ENCODE measurements at regions not wholly inside any gene's neighbourhood (a gene's known extent, or its start where the extent isn't known, plus 50 kb on each side); places are given as distances from the start of the nearest gene placed in this dataset.
"Not testable (repeated sequence)": the region's sequence is repeated elsewhere in the genome, so short reads cannot be mapped to it uniquely, and the experiment has no call there.

DNA sequence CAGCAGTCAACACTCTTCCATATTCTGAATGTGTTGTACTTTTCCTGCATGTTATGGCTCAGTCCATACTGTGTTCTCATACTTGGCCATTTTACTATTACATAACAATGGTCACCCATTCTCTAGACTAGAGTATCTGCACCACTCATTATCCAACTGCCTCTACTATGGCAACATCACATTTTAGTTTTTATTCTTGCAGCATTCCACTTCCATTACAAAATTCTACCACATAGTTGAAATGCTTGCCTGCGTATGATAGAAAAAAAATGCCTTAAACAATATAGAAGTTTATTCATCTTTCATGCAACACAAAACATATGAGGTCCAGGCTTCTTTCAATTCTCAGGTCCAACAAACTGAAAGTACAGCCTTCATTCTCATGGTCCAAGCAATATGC is 128.0 kb downstream of the TENT5A start:
- DNase-seq (ENCODE audit: low read depth) = no peak

DNA sequence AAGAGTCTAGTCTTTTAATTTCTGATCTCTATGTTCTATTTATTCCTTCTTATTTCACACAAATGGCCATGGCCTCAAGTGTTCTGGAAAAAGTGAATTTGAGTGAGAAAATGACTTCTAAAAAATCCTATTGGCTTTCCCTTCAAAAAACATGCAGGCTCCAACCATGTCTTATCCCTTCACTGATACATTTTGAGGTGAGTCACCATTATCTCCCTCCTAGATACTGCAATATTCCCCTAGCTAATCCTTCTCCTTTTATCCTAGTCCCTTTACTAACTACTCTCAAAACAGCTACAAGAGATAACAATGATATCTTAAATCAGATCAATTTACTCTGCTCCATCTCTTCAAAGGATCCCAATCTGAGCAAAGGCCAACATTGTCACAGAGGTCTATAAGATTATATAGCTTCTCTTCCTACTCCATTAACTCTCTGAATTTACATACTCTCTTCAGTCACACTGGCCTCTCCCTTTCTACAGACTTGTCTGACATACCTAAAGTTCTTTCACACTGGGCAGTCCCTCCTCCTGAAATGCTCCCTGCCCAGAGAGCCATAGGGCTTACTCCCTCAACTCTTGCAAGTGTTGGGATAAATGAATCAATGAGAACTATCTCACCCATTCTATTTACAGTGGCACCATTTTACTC is 129.2 kb downstream of the TENT5A start:
- no peak for DNase-seq (ENCODE audit: low read depth)

DNA sequence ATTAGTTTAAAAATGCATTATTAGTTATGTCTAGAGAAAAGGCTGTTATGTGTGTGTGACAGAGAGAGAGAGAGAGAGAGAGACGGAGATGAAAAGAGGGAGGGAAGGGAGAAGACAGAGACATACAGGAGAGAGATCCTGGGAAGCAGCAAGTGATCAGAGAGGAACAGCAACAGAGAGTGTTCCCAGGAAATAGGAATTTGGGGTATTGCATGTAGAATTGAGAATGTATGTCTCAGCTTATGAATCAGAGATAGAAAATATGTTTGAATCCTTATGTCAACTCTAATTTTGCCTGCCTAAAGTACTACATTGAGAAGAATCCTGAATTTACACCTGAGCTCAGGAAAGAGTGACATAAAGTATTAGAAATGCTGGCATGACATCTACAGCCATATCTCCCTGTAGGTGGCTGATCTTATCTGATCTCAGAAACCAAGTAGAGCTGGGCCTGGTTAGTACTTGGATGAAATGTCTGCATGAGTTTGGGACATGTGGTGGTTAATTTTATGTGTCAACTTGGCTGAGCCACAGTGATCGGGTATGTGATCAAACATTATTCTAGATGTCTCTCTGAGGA is 130.6 kb downstream of the TENT5A start:
- no peak for DNase-seq (ENCODE audit: low read depth)

DNA sequence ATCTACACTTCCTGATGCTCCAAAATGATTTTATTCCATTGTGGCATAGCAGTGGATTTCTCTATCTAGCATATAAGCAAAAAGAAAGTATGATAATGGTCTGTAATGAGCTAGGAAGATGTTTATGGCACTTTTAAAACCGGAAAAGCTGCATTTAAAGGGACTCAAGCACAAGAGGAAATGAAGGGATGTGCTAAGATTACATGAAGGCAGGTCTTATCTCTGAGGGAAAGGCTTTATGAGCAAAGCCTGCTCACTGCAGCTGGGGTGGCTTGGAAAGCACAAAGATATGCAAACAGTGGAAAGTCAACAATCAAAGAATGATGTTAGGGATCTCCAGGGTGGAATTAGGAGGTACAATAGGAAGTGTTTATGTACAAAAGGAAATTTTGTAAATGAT is 138.2 kb downstream of the TENT5A start:
- DNase-seq (ENCODE audit: low read depth) = no peak

DNA sequence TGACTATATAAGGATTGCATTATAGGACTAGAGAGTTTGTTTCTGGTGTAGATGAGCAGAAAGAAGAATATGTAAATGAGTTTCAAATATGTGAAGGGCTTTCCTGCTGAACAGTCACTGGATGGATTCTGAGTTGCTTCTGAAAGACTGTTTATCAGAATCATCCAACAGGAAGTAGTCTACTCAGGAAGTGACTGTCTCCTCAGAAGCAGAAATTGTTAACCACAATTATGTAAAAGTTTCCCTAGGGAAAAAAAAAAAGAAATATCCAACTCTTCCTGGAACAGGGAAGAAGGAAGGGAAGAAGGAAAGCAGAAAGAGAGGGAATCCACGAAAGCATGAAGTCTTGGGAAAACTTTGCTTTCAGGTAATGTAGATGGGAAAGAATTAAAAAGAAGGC is 138.9 kb downstream of the TENT5A start:
- DNase-seq (ENCODE audit: low read depth) = no peak

DNA sequence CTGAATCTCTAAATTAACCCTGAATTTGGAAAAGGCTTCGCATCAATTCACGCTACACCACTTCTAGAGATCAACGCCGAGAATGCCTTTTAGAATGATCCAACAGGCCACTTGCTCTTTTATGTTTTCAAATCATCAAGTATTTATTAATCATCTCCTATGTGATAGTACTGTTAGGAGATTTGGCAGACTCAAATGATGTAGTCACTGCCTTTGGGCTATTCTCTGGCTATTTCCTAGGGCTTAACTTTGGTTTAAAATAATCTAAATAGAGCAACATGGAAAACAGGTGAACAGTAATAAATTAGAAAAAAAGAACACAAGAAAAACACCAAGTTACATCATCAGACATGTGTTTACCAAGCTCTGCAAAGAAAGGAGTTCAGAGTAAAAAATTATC is 140.3 kb downstream of the TENT5A start:
- no peak for DNase-seq (ENCODE audit: low read depth)

DNA sequence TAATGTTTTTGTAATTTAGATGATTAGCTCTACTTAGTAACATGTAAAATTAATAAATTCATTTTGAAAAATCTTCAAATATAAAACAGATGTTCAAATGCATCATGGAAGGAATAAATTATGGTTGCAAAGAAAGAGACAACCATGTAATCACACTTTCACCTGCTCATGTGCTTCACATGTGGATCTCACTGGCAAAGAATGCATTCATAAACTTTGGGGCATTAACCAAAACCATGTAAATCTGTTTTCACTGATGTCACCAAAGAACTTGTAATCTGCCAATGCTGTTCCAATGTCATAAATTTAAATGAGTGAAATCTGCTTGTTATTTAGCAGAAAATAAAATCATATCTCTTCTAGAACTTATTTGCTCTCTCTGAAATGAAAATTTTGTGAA is 142.7 kb downstream of the TENT5A start:
- DNase-seq (ENCODE audit: low read depth) = no peak

DNA sequence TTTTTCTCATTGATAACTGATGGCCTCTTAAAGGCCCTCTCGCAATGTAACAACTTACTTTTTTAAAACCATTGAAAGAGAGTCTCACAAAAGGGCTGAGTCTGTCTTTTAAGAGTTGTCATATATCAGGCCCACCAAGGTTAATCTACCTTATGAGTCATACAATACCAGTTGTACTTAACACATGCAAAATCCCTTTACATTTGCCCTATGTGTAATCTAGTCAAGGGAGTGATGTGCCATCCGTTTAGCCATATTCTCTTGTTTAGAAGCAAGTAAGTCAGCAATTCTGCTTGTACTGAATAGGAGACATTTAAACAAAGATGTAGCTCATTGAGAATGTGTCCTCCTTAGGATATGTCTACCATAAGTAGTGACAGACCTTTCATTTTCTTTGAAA is 143.7 kb downstream of the TENT5A start:
- no peak for DNase-seq (ENCODE audit: low read depth)

DNA sequence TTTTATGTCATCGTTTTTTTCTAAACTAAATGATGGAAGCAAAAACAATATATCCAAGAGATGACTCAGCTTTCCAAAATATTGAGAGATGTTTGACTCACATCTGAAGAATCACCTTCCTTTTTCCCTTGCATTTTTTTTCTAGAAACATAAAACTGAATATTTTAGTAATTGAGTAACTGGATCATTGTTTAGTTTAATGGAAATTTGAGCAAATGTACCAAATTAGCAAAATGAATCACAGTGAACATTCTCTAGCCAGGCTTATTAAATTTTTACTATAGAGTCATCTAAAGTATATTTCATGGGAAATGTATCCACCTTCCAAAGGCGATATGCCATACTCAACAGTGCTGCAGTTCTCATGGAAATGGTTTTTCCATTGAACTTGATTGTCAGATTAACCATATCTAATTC is 145.5 kb downstream of the TENT5A start:
- DNase-seq (ENCODE audit: low read depth) = no peak

DNA sequence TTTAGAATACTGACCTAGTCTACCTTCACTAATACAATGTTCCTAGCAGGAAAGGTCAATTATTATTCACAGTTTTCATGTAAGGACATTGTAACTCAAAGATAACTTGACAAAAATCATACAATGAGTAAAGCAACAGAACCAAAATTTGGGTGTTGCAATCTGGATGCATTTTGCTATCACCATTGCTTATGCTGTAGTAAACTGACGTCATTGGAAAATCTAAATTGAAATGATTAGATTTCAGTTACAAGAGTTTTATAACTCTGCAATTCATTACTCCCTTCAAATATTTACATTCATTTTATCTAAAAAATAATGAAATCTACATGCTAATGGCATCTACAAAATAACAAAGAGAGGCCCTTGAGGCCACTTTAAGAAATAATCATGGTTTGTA is 147.0 kb downstream of the TENT5A start:
- DNase-seq (ENCODE audit: low read depth) = no peak

DNA sequence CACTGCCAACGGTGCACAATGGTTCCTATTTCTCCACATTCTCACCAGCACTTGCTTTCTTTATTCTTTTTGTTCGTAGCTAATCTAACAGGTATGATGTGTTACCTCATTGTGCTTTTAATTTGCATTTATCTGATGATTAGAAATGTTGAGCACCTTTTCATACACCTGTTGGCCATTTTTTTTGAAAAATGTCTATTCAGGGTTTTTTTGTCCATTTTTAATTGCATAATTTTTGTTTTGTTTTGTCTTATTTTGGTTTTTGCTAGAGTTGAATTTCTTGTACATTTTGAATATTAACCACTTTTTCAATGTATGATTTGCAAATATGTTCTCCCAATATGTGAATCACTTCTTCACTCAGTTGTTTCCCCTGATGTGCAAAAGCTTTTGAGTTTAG is 150.6 kb downstream of the TENT5A start:
- no peak for DNase-seq (ENCODE audit: low read depth)

DNA sequence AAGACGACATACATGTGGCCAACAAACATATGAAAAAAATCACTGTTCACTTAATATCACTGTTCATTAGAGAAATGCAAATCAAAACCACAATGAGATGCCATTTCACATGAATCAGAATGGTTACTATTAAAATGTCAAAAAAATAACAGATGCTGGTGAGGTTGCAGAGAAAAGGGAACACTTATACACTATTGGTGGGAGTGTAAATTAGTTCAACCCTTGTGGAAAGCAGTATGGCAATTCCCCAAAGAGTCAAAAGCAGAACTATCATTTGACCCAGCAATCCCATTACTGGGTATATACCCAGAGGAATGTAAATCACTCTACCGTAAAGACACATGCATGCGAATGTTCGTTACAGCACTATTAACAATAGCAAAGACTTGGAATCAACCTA is 152.0 kb downstream of the TENT5A start:
- not testable (repeated sequence) for DNase-seq (ENCODE audit: low read depth)

DNA sequence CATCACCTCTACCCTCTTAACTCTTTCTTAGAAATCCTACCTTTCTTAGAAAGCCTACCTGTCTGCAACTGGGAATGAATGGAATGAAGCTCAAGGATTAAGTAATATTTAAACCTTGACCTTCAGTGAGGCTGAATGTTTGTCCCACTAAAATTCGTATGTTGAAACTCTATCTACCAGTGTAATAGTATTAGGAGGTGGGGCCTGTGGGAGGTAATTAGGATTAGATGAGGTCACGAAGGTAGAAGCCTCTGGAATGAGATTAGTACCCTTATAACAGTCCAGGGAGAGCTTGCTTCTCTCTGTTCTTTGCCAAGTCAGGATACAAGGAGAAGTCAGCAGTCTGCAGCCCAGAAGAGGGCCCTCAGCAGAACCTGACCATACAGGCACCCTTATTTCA is 158.0 kb downstream of the TENT5A start:
- no peak for DNase-seq (ENCODE audit: low read depth)

DNA sequence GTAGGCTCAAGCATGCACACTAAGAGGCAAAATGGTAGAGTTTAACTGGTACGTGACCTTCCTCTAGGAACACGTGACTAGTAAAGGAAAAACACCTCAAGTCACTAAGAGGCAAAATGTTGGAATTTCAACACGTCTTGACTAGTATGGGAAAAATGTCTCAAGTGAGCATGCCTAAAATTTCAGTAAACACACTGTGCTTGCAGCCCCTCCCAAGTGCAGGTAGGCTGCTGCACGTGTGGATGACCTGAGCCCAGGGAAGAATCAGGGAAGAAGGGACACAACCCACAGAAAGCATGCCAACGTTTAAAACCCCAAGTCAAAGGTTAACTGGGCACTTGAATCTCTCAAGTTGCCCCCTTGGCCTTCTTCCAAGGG is 162.2 kb downstream of the TENT5A start:
- DNase-seq (ENCODE audit: low read depth) = no peak

DNA sequence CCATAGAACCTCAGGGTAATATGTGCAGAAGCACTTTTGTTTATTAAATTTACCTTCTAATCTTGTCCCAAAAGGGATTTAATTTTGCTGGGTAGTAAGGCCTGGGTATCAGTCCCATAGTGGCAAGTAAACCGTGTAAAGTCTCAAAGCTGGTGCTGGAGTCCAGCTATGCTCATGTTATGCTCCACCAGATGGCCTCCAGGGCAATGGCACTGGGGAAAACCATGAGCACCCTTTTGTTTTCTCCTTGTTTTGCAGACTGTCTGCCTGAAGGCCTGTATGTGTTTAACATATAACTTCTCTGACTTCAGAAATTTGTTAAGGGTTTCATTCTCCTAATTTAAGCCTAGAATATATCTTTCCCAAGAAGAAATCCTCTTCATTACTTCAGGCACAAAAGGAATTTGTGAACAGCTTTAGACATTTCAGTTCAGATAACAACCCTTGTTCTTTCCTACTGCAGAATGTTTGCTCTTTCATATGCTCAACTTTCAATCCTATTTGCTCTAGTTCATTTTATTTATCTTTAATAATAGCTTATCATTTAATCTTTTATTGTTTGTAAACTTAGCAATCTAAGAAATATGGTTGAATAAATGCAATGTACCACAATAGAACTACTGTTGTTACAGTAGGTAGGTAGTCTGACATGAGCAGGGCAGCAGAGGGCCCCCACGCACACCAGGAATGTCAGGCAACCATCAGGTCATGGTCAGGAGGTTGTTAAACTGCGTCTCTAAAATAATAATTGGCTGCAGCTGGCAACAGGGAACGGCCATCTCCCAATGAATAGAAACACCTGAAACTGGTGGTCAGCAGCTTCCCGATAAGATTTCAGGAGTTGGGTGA is 162.8 kb downstream of the TENT5A start:
- no peak for DNase-seq (ENCODE audit: low read depth)

DNA sequence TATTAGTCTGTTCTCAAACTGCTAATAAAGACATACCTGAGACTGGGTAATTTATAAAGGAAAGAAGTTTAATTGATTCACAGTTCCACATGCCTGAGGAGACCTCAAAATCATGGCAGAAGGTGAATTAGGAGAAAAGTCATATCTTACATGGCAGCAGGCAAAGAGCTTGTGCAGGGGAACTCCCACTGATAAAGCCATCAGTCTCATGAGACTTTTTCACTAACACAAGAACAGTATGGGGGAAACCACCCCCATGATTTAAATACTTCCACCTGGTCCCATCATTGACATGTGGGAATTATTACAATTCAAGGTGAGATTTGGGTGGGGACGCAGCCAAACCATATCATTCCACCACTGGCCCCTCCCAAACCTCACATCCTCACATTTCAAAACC is 166.8 kb downstream of the TENT5A start:
- DNase-seq (ENCODE audit: low read depth) = not testable (repeated sequence)

DNA sequence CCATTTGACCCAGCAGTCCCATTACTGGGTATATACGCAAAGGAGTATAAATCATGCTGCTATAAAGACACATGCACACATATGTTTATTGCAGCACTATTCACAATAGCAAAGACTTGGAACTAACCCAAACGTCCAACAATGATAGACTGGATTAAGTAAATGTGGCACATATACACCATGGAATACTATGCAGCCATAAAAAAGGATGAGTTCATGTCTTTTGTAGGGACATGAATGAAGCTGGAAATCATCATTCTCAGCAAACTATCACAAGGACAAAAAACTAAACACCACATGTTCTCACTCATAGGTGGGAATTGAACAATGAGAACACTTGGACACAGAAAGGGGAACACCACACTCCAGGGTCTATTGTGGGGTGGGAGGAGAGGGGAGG is 168.3 kb downstream of the TENT5A start:
- DNase-seq (ENCODE audit: low read depth) = not testable (repeated sequence)

DNA sequence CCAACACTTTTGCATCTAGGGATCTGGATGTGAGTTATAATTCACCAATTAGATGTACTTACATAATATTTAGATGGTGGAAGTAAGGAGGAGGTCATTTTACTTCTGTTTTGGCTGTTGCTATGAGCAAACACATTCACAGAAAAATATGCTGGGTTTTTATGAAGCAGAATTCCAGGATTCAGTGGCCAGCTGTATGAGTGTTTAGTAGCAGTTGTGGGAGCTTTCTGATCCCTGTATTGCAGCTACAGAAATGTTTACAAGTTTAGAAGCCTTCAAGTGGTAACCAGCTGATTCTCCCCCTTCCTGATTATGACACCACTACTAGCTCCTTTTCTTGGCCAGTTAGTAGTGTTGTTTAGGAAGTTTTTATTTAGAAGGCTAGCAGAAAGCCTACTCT is 177.0 kb downstream of the TENT5A start:
- no peak for DNase-seq (ENCODE audit: low read depth)

DNA sequence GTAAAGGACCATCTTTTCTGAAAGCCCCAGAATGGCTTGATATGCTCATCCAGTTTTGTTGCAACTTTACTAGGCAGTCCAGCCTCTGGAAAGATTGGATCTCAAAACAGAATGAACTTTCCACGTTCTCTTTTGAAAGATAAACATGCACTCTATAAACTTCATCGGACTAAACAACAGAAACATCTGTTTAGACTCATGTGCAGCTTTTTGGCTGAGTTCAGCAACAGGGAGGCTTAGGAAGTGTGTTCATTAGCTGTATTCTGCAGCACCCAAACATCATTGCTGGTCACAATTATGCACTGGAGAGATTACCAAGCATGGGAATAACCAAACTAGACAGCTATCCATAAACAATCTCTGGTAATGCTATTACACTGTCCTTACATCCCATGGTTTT is 180.5 kb downstream of the TENT5A start:
- no peak for DNase-seq (ENCODE audit: low read depth)

DNA sequence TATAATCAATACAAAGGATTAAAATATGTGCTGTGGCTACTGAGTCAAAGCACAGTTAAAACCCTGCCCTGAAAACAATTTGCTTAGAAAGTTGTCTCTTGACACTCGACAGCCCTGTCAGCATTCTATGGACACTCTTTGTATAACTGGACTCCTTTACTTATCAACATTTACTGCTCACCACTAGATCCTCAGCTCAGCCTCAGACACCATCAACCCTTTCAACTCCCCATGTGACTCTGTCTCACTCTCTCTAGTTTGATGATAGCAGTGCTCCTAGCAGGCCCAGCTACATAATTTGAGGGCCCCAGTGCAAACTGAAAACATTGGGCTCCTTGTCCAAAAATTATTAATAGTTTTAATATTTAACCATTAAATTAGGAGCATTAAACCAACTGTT is 181.8 kb downstream of the TENT5A start:
- DNase-seq (ENCODE audit: low read depth) = no peak

DNA sequence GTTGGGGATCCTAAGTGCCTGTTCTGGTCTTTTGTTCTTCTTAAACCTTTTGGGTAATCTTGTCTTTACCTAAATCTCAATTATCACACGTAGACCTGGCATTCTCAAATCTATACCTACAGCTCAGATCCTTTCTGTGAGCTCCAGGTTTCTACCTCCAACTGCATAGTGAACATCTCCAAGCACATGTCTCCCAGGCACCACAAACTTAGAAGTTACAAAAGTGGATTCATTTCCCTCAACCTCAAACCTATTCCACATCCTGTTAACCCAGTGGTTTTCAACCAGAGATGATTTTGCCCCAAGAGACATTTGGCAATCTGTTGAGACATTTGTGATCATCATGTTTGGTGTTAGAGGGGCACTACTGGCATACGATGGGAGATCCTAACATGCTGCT is 183.5 kb downstream of the TENT5A start:
- no peak for DNase-seq (ENCODE audit: low read depth)

DNA sequence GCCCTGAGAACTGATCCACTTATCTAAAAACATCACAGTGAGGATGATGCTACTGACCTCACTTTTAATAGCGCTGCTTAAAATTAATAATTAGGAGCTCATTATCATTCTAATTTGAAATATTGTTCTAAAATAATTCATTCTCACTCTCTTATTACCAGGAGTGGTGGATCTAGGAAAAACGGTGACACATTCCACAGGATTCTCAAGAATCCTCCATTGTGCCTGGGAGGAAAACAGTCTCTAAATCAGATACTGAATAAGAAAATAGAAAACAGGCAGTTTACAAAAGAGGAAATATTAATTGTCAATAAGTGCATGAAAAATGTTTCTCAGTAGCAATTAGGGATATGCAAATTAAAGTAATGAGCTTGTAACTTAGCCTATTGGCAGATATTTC is 187.4 kb downstream of the TENT5A start:
- DNase-seq (ENCODE audit: low read depth) = no peak

DNA sequence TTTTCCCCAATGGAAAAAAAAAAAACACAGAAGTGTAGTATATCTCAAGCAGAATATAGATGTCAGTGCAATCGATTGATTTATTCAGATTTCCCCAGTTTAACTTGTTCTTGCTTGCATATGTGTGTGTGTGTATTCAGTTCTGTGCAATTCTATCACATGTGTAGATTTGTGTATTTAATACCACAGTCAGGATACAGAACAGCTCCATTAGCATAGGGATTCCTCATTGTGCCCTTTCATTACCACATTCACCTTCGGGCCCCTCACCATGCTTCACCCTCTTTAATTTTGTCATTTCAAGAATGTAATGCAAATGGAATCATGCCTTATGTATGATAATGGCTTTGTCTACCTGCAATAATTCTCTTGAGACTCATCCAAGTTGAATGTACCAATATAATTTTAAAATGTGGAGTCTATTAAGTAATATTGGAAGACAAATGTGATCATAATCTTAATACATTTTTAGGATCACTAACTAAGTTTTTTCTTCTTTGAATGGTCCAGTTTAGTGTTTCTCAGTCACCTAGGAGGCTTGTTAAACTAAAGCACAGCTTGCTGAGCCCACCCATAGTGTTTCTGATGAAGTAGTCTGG is 187.9 kb downstream of the TENT5A start:
- no peak for DNase-seq (ENCODE audit: low read depth)

Data from stimulated activated CD8-positive, alpha-beta memory T cell treated with anti-CD3 and anti-CD28 coated beads, Interleukin-12 subunit alpha, Interleukin-12 subunit beta, amount 100 ng/mL, for 4 hours (primary cell).